Naive thymus-derived CD4-positive, alpha-beta T cell (primary cell): ENCODE measurements at regions not wholly inside any gene's neighbourhood (a gene's known extent, or its start where the extent isn't known, plus 50 kb on each side); places are given as distances from the start of the nearest gene placed in this dataset.

Source experiments
- ATAC-seq: fragments of 150-1000 bp; cut with Tn5 transposase; 2 replicates; pipeline ENCODE4 v1.10.0; 2021; ENCODE audit warnings: mild to moderate bottlenecking, moderate library complexity
- CTCF ChIA-PET: fragments of 350-600 bp; sonication (Branson Sonifier 250); formaldehyde crosslinking; loops from one replicate; lab custom pipeline; 2021; ENCODE audit warnings: antibody characterized with exemption; lab: Charles Lee
- POLR2A ChIA-PET: fragments of 350-600 bp; sonication (Branson Sonifier 250); formaldehyde crosslinking; loops from one replicate; lab custom pipeline; 2021; ENCODE audit warnings: antibody characterized with exemption, inconsistent platforms; lab: Charles Lee
- DNase-seq, 9 donors: peaks; one replicate each; pipeline versions ENCODE4 v3.0.0 to v3.0.0-alpha.2; 2020 to 2022; ENCODE audit warnings: mixed read lengths in 1 of 9
- H3K27ac ChIP-seq: one replicate; pipeline ENCODE4 v1.7.0; 2013; ENCODE audit warnings: mild to moderate bottlenecking, low read depth, low read length, moderate library complexity
- H3K27me3 ChIP-seq, 2 donors: one replicate each; pipeline ENCODE4 v1.7.0; 2013; ENCODE audit warnings: low read length in 2 of 2, mild to moderate bottlenecking in 2 of 2, moderate library complexity in 2 of 2; ENCODE audit not compliant: control insufficient read depth in 2 of 2, insufficient read depth in 2 of 2
- H3K36me3 ChIP-seq, 3 experiments: 1 replicate in 2 of 3; 2 replicates in 1 of 3; pipeline ENCODE4 v1.7.0; 2013; ENCODE audit warnings: low read length in 3 of 3, mild to moderate bottlenecking in 3 of 3, moderate library complexity in 1 of 3; ENCODE audit not compliant: insufficient read depth in 3 of 3, control insufficient read depth in 2 of 3
- H3K4me1 ChIP-seq, 2 donors: one replicate each; pipeline ENCODE4 v1.7.0; 2013; ENCODE audit warnings: low read length in 2 of 2, mild to moderate bottlenecking in 2 of 2, moderate library complexity in 1 of 2; ENCODE audit not compliant: control insufficient read depth in 2 of 2, insufficient read depth in 2 of 2
- H3K4me3 ChIP-seq: 2 replicates; pipeline ENCODE4 v1.7.0; 2013; ENCODE audit warnings: mild to moderate bottlenecking, low read length
- H3K9me3 ChIP-seq, 3 experiments: 1 replicate in 2 of 3; 2 replicates in 1 of 3; pipeline ENCODE4 v1.7.0; 2013; ENCODE audit warnings: low read length in 3 of 3; ENCODE audit not compliant: control insufficient read depth in 2 of 3
- H3K27ac Mint-ChIP-seq, 9 donors: one replicate each; pipeline ENCODE4 v1.8.0; 2020 to 2022; ENCODE audit warnings: mixed read lengths in 9 of 9, mild to moderate bottlenecking in 8 of 9, moderate library complexity in 5 of 9, inconsistent platforms in 2 of 9
- H3K27me3 Mint-ChIP-seq, 5 donors: one replicate each; pipeline ENCODE4 v1.8.0; 2021 to 2022; ENCODE audit warnings: mixed read lengths in 5 of 5, mild to moderate bottlenecking in 1 of 5
- H3K36me3 Mint-ChIP-seq, 5 donors: one replicate each; pipeline ENCODE4 v1.8.0; 2020 to 2022; ENCODE audit warnings: mixed read lengths in 5 of 5, mild to moderate bottlenecking in 3 of 5, inconsistent platforms in 1 of 5
- H3K4me1 Mint-ChIP-seq, 7 donors: one replicate each; pipeline ENCODE4 v1.8.0; 2020 to 2022; ENCODE audit warnings: mixed read lengths in 7 of 7, mild to moderate bottlenecking in 3 of 7, inconsistent platforms in 1 of 7
- H3K4me3 Mint-ChIP-seq, 10 donors: one replicate each; pipeline ENCODE4 v1.8.0; 2020 to 2022; ENCODE audit warnings: mild to moderate bottlenecking in 10 of 10, mixed read lengths in 10 of 10, moderate library complexity in 6 of 10, inconsistent platforms in 2 of 10
- H3K9me3 Mint-ChIP-seq, 11 donors: one replicate each; pipeline ENCODE4 v1.8.0; 2020 to 2022; ENCODE audit warnings: mixed read lengths in 11 of 11, mild to moderate bottlenecking in 4 of 11, inconsistent platforms in 1 of 11, moderate library complexity in 1 of 11
- intact Hi-C, 2 donors: fragments of 100-400 bp; cut with micrococcal nuclease; formaldehyde crosslinking; loops; one replicate each; pipeline ENCODE4 v1.15.1; 2023

GRCh38 chr12:107494331-107494730 lies 191.3 kb upstream of the PWP1 start:
- Mint-ChIP-seq H3K27me3 (no peaks in the 10 kb centered on the region), H3K4me1 (peaks cover 17 to 44% (median 27%) of the 10 kb centered on the region in 7 donors), H3K27ac (no peak overlapping the region), H3K9me3 (peaks cover 0 to 7% (median 0%) of the 10 kb centered on the region in 11 donors), H3K36me3 (peaks cover 0 to 20% (median 9%) of the 10 kb centered on the region in 5 donors), H3K4me3 (no peak overlapping the region)
- intact Hi-C loops, result no loop called here
- Histone ChIP-seq H3K27me3 (no peaks in the 10 kb centered on the region), H3K4me1 (peaks cover 0 to 16% of the 10 kb centered on the region in 2 donors), H3K27ac (no peak overlapping the region), H3K9me3 (no peaks in the 10 kb centered on the region), H3K36me3 (no peaks in the 10 kb centered on the region), H3K4me3 (no peak overlapping the region)
- ChIA-PET CTCF (interaction anchor here (0.6 kb wide), 1 partner anchor 18 kb away, joined by 3 read pairs; no protein-coding TSS in a partner anchor), POLR2A (no interaction called here)
- DNase-seq (no peak), ATAC-seq (no peak)

DNA sequence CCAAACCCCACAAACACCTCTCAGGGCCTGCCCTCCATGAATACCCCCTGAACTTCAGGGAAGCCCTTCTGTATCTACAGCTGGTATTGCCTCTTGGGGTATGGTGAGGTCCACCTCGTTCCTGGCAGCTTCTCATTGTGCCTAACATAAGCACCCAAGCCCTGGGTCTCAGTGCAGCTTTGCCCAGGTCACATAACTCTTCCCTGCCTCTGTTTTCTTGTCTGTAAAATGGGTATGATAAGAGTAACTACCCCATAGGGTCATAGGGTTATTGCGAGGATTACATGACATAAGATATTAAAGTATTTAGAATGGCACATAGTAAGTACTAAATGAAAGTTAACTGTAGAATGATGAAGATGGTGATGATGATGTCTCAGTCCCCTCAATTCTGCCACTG lies 190.0 kb upstream of the PWP1 start:
- intact Hi-C loops, result no loop called here
- H3K4me1 Mint-ChIP-seq, result peaks cover 17 to 44% (median 28%) of the 10 kb centered on the region in 7 donors
- Histone ChIP-seq H3K27ac (no peak overlapping the region), H3K36me3 (no peaks in the 10 kb centered on the region), H3K9me3 (no peaks in the 10 kb centered on the region), H3K4me3 (no peak overlapping the region), H3K4me1 (peaks cover 0 to 16% of the 10 kb centered on the region in 2 donors), H3K27me3 (no peaks in the 10 kb centered on the region)
- no peak for ATAC-seq
- POLR2A ChIA-PET, result no interaction called here
- peaks cover 0 to 22% (median 9%) of the 10 kb centered on the region in 5 donors for H3K36me3 Mint-ChIP-seq
- H3K9me3 Mint-ChIP-seq, result peaks cover 0 to 7% (median 0%) of the 10 kb centered on the region in 11 donors
- no peaks in the 10 kb centered on the region for H3K27me3 Mint-ChIP-seq
- peak overlapping the region in 1 of 9 donors; percentile 49 for H3K27ac Mint-ChIP-seq
- H3K4me3 Mint-ChIP-seq, result no peak overlapping the region
- CTCF ChIA-PET, result no interaction called here
- no peak for DNase-seq

DNA sequence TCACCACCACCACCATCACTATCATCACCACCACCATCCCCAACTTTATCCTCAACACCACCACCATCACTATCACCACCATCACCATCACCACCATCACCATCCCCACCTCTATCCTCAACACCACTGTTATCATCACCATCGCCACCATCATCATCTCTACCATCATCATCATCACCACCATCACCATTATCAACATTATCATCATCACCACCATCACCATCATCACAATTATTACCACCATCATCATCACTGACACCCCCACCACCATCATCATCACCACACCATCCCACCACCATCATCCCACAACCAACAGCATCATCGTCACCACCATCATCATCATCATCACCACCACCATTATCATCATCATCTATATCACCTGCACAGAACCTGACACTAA lies 188.4 kb upstream of the PWP1 start:
- peaks cover 0 to 14% of the 10 kb centered on the region in 2 donors for H3K4me1 ChIP-seq
- H3K27ac ChIP-seq, result no peak overlapping the region
- no peaks in the 10 kb centered on the region for H3K9me3 ChIP-seq
- peaks cover 10 to 34% (median 20%) of the 10 kb centered on the region in 7 donors for H3K4me1 Mint-ChIP-seq
- H3K27me3 Mint-ChIP-seq, result no peaks in the 10 kb centered on the region
- POLR2A ChIA-PET, result no interaction called here
- peaks cover 0 to 7% (median 0%) of the 10 kb centered on the region in 11 donors for H3K9me3 Mint-ChIP-seq
- intact Hi-C loops, result no loop called here
- no peak overlapping the region for H3K27ac Mint-ChIP-seq
- H3K4me3 ChIP-seq, result no peak overlapping the region
- no peak overlapping the region for H3K4me3 Mint-ChIP-seq
- no peak for DNase-seq
- CTCF ChIA-PET, result no interaction called here
- H3K36me3 Mint-ChIP-seq, result peaks cover 0 to 22% (median 9%) of the 10 kb centered on the region in 5 donors
- no peaks in the 10 kb centered on the region for H3K27me3 ChIP-seq
- H3K36me3 ChIP-seq, result no peaks in the 10 kb centered on the region
- ATAC-seq, result no peak

DNA sequence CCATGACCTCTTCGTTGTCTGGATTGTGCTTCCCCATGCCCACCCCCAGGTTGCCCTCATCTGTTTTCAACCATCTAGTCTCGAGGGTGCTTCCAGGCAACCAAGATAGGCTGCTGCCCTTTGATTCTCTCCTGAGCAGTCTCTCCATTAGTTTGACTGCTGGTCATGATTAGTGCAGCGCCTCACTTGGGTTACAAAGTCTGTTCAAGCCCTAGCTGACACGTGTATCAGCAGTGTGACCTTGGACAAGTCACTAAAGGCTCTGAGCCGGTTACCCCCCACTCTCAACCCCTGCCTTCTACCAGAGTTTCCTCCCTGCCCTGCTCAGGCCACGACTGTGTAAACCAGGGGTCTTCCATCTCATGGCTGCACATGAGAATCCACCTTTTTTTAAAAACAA lies 185.3 kb upstream of the PWP1 start:
- Mint-ChIP-seq H3K27me3 (no peaks in the 10 kb centered on the region), H3K4me3 (no peak overlapping the region), H3K27ac (no peak overlapping the region), H3K4me1 (peaks cover 0 to 16% (median 8%) of the 10 kb centered on the region in 7 donors), H3K36me3 (peaks cover 0 to 22% (median 10%) of the 10 kb centered on the region in 5 donors), H3K9me3 (peaks cover 0 to 9% (median 0%) of the 10 kb centered on the region in 11 donors)
- Histone ChIP-seq H3K4me1 (no peaks in the 10 kb centered on the region), H3K27ac (no peak overlapping the region), H3K27me3 (no peaks in the 10 kb centered on the region), H3K9me3 (no peaks in the 10 kb centered on the region), H3K4me3 (no peak overlapping the region), H3K36me3 (no peaks in the 10 kb centered on the region)
- intact Hi-C loops, result no loop called here
- POLR2A ChIA-PET, result no interaction called here
- ATAC-seq (no peak), DNase-seq (no peak)
- CTCF ChIA-PET, result no interaction called here

- Mint-ChIP-seq H3K27me3 (no peaks in the 10 kb centered on the region), H3K27ac (peak overlapping the region in 1 of 9 donors; percentile 29), H3K4me3 (no peak overlapping the region), H3K4me1 (peaks cover 0 to 14% (median 6%) of the 10 kb centered on the region in 7 donors), H3K9me3 (peaks cover 0 to 10% (median 3%) of the 10 kb centered on the region in 11 donors), H3K36me3 (peaks cover 0 to 15% (median 10%) of the 10 kb centered on the region in 5 donors)
- no peaks in the 10 kb centered on the region for H3K27me3 ChIP-seq
- ATAC-seq (no peak), DNase-seq (no peak)
- CTCF ChIA-PET, result no interaction called here
- no peak overlapping the region for H3K27ac ChIP-seq
- POLR2A ChIA-PET, result no interaction called here
- no peak overlapping the region for H3K4me3 ChIP-seq
- intact Hi-C loops, result no loop called here
- no peaks in the 10 kb centered on the region for H3K9me3 ChIP-seq
- no peaks in the 10 kb centered on the region for H3K36me3 ChIP-seq
- no peaks in the 10 kb centered on the region for H3K4me1 ChIP-seq
Observed at GRCh38 chr12:107501681-107502080, 183.9 kb upstream of the PWP1 start.

- Mint-ChIP-seq H3K27me3 (no peaks in the 10 kb centered on the region), H3K4me1 (peaks cover 0 to 23% (median 8%) of the 10 kb centered on the region in 7 donors), H3K4me3 (no peak overlapping the region), H3K9me3 (peaks cover 0 to 6% (median 0%) of the 10 kb centered on the region in 11 donors), H3K36me3 (peaks cover 0 to 7% (median 3%) of the 10 kb centered on the region in 5 donors), H3K27ac (peak overlapping the region in 1 of 9 donors; percentile 31)
- ATAC-seq, result no peak
- no peak for DNase-seq
- Histone ChIP-seq H3K4me1 (no peaks in the 10 kb centered on the region), H3K36me3 (no peaks in the 10 kb centered on the region), H3K27ac (no peak overlapping the region), H3K4me3 (no peak overlapping the region), H3K9me3 (no peaks in the 10 kb centered on the region), H3K27me3 (no peaks in the 10 kb centered on the region)
- CTCF ChIA-PET, result interaction anchor here (0.5 kb wide), 1 partner anchor 364 kb away, joined by 3 read pairs; no protein-coding TSS in a partner anchor
- POLR2A ChIA-PET, result no interaction called here
- intact Hi-C loops, result no loop called here
Observed at GRCh38 chr12:107503129-107503855, 182.3 kb upstream of the PWP1 start.
